ENCODE measurements at regions not wholly inside any gene's neighbourhood (a gene's known extent, or its start where the extent isn't known, plus 50 kb on each side); places are given as distances from the start of the nearest gene placed in this dataset.

DNA sequence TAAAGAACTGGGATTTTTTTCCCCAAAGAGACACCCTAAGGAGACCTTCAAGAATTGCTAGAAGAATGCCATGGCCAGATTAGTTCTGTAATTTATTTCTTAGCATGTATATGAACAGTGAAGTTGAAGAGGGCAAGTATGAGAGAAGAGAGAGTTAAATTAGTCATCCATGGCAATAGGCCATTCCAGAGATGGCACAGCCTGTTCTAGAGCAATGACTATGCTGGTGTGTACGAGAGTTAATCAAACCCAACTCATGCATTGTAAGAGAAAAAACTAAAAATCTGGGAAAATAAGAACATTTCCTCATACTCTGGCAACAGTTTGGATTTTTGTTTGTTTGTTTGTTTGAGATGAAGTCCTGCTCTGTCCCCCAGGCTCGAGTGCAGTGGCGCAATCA is 112.1 kb upstream of the PIK3C3 start:
- no peaks in the 10 kb centered on the region for H3K36me3 ChIP-seq

GRCh38 chr18:41829647-41830516 is 125.2 kb upstream of the PIK3C3 start:
- Histone ChIP-seq H3K4me3 (no peak overlapping the region), H3K4me1 (no peaks in the 10 kb centered on the region), H4K20me1 (no peaks in the 10 kb centered on the region), H3K36me3 (no peaks in the 10 kb centered on the region), H3K4me2 (no peak overlapping the region), H3K27ac (no peak overlapping the region), H3K27me3 (no peaks in the 10 kb centered on the region), H3K9ac (no peak overlapping the region), H3K9me3 (no peaks in the 10 kb centered on the region)
- no peak for TF ChIP-seq Cebpa-rat (IDR thresholded peaks at IDR 0.05)

More for the DNA sequence above, 112.1 kb upstream of the PIK3C3 start:
- Histone ChIP-seq H3K4me1 (no peaks in the 10 kb centered on the region), H3K4me2 (no peak overlapping the region), H3K9ac (no peak overlapping the region), H3K4me3 (no peak overlapping the region), H3K27me3 (no peaks in the 10 kb centered on the region), H3K27ac (no peak overlapping the region), H4K20me1 (no peaks in the 10 kb centered on the region), H3K9me3 (no peaks in the 10 kb centered on the region)
- TF ChIP-seq Cebpa-rat (IDR thresholded peaks at IDR 0.05), result no peak

DNA sequence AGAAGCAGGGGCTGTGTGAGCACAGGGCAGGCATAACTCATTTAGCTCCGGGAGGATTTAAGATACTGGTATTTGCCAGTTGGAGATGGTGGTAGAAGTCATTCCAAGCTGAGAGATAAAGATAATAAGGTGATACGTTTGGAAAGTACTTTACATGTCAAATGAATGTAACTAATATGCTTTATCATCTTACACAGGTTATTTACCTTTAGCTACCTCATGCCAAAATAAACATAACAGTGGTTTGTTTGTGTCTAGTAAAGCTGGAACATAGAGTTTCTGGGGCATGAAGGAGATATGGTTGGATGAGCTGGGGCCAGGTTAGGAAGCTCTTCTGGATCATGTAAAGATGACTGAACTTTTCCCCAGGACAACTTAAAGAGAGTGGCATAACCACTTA is 126.9 kb upstream of the PIK3C3 start:
- H3K4me1 ChIP-seq, result no peaks in the 10 kb centered on the region
- H3K27me3 ChIP-seq, result no peaks in the 10 kb centered on the region
- no peak overlapping the region for H3K9ac ChIP-seq
- H3K4me3 ChIP-seq, result no peak overlapping the region
- TF ChIP-seq Cebpa-rat (IDR thresholded peaks at IDR 0.05), result no peak
- no peaks in the 10 kb centered on the region for H3K36me3 ChIP-seq
- no peaks in the 10 kb centered on the region for H4K20me1 ChIP-seq
- H3K4me2 ChIP-seq, result no peak overlapping the region
- no peak overlapping the region for H3K27ac ChIP-seq
- no peaks in the 10 kb centered on the region for H3K9me3 ChIP-seq

DNA sequence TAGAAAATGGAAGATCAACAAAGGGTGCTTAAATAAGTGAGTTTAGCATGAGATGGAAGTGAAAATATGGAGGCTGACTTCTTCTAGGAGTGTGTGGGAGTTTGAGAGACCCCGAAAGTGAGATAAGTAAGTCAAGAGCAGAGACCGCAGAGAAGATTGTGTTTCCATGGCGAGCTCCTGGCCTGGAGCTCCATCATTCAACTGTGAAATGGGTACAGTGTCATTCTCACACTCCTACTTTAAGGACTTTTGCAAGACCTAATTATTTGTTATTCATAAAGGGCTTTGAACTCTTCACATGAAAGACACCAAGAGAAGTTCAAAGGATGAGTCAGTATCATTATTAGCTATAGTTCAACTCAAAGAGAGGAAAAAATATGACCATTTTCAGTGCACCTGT is 134.2 kb upstream of the PIK3C3 start:
- Histone ChIP-seq H3K4me2 (no peak overlapping the region), H4K20me1 (no peaks in the 10 kb centered on the region), H3K9me3 (no peaks in the 10 kb centered on the region), H3K36me3 (no peaks in the 10 kb centered on the region), H3K27me3 (no peaks in the 10 kb centered on the region), H3K9ac (no peak overlapping the region), H3K4me1 (peaks cover 9% of the 10 kb centered on the region), H3K4me3 (no peak overlapping the region), H3K27ac (no peak overlapping the region)
- no peak for TF ChIP-seq Cebpa-rat (IDR thresholded peaks at IDR 0.05)

- no peaks in the 10 kb centered on the region for H4K20me1 ChIP-seq
- no peaks in the 10 kb centered on the region for H3K36me3 ChIP-seq
- H3K27ac ChIP-seq, result no peak overlapping the region
- no peak overlapping the region for H3K4me3 ChIP-seq
- H3K9me3 ChIP-seq, result no peaks in the 10 kb centered on the region; the same call in 1 of the 2 replicates
- H3K4me2 ChIP-seq, result peak overlapping the region; percentile 17; the same call in 1 of the 2 replicates
- H3K27me3 ChIP-seq, result no peaks in the 10 kb centered on the region
- H3K4me1 ChIP-seq, result peaks cover 9% of the 10 kb centered on the region
- no peak for TF ChIP-seq Cebpa-rat (IDR thresholded peaks at IDR 0.05)
- no peak overlapping the region for H3K9ac ChIP-seq
These were observed 136.4 kb upstream of the PIK3C3 start for GRCh38 chr18:41818381-41819355.

GRCh38 chr18:41814651-41815050 is 140.4 kb upstream of the PIK3C3 start:
- Histone ChIP-seq H3K27ac (no peak overlapping the region), H3K4me1 (peaks cover 9% of the 10 kb centered on the region)
- TF ChIP-seq Cebpa-rat (IDR thresholded peaks at IDR 0.05), result no peak

GRCh38 chr18:41809652-41810051 is 145.4 kb upstream of the PIK3C3 start:
- no peak for TF ChIP-seq Cebpa-rat (IDR thresholded peaks at IDR 0.05)
- no peaks in the 10 kb centered on the region for H4K20me1 ChIP-seq
- no peaks in the 10 kb centered on the region for H3K36me3 ChIP-seq
- H3K27me3 ChIP-seq, result no peaks in the 10 kb centered on the region
- no peak overlapping the region for H3K9ac ChIP-seq
- H3K4me1 ChIP-seq, result no peaks in the 10 kb centered on the region
- H3K9me3 ChIP-seq, result peaks cover 8% of the 10 kb centered on the region; the same call in 1 of the 2 replicates
- H3K27ac ChIP-seq, result no peak overlapping the region
- no peak overlapping the region for H3K4me2 ChIP-seq
- no peak overlapping the region for H3K4me3 ChIP-seq

More at GRCh38 chr18:41814651-41815050, 140.4 kb upstream of the PIK3C3 start:
- no peaks in the 10 kb centered on the region for H3K27me3 ChIP-seq
- no peak overlapping the region for H3K4me3 ChIP-seq
- no peaks in the 10 kb centered on the region for H3K36me3 ChIP-seq
- peak overlapping the region; percentile 5; the same call in 1 of the 2 replicates for H3K4me2 ChIP-seq
- no peaks in the 10 kb centered on the region for H4K20me1 ChIP-seq
- H3K9me3 ChIP-seq, result peaks cover 8% of the 10 kb centered on the region; the same call in 1 of the 2 replicates
- no peak overlapping the region for H3K9ac ChIP-seq

- no peaks in the 10 kb centered on the region for H3K36me3 ChIP-seq
- no peaks in the 10 kb centered on the region for H3K27me3 ChIP-seq
- no peak overlapping the region for H3K4me3 ChIP-seq
- H3K27ac ChIP-seq, result no peak overlapping the region
- H3K4me1 ChIP-seq, result no peaks in the 10 kb centered on the region
- H4K20me1 ChIP-seq, result no peaks in the 10 kb centered on the region
- no peaks in the 10 kb centered on the region for H3K9me3 ChIP-seq
- no peak overlapping the region for H3K9ac ChIP-seq
- no peak overlapping the region for H3K4me2 ChIP-seq
- TF ChIP-seq Cebpa-rat (IDR thresholded peaks at IDR 0.05), result no peak
These were observed 149.7 kb upstream of the PIK3C3 start for GRCh38 chr18:41805341-41805740.

GRCh38 chr18:41798879-41799278 is 156.2 kb upstream of the PIK3C3 start:
- Histone ChIP-seq H3K4me1 (no peaks in the 10 kb centered on the region), H3K27me3 (no peaks in the 10 kb centered on the region), H3K9ac (no peak overlapping the region), H3K36me3 (no peaks in the 10 kb centered on the region), H3K4me2 (no peak overlapping the region), H3K27ac (no peak overlapping the region), H4K20me1 (no peaks in the 10 kb centered on the region), H3K4me3 (no peak overlapping the region), H3K9me3 (no peaks in the 10 kb centered on the region)
- no peak for TF ChIP-seq Cebpa-rat (IDR thresholded peaks at IDR 0.05)
